DND-41 (cell line): ENCODE measurements at regions not wholly inside any gene's neighbourhood (a gene's known extent, or its start where the extent isn't known, plus 50 kb on each side); places are given as distances from the start of the nearest gene placed in this dataset.

ENCODE experiments used
- ATAC-seq: fragments of 200-7000 bp; cut with Tn5 transposase; 3 replicates; pipeline ENCODE4 v1.9.1; 2021; ENCODE audit warnings: low read depth; ENCODE audit not compliant: insufficient read depth
- DNase-seq: peaks from one replicate; pipeline ENCODE4 v3.0.0-alpha.2; 2020
- H2AFZ ChIP-seq: 2 replicates; pipeline ENCODE4 v1.6.0; 2012; ENCODE audit warnings: low read depth, low read length
- H3K27ac ChIP-seq: 2 replicates; pipeline ENCODE4 v1.5.1; 2012; ENCODE audit warnings: low read length, inconsistent platforms
- H3K27me3 ChIP-seq: fragments of 200-600 bp; sonication (generic); 2 replicates; pipeline ENCODE4 v1.6.0; 2012; ENCODE audit warnings: low read length, mild to moderate bottlenecking, inconsistent platforms; ENCODE audit not compliant: insufficient read depth, poor library complexity
- H3K36me3 ChIP-seq: 2 replicates; pipeline ENCODE4 v1.5.1; 2012; ENCODE audit warnings: low read length, inconsistent platforms; ENCODE audit not compliant: insufficient read depth
- H3K4me1 ChIP-seq: 2 replicates; pipeline ENCODE4 v1.5.1; 2012; ENCODE audit warnings: mild to moderate bottlenecking, low read length; ENCODE audit not compliant: insufficient read depth
- H3K4me2 ChIP-seq: 2 replicates; pipeline ENCODE4 v1.6.0; 2012; ENCODE audit warnings: mild to moderate bottlenecking, moderate library complexity, low read length, inconsistent platforms; ENCODE audit not compliant: insufficient read depth
- H3K4me3 ChIP-seq, 2 experiments: fragments of 200-600 bp in 1 of 2; shearing (Covaris generic) in 1 of 2; 2 replicates each; pipeline ENCODE4 v1.5.1; 2012 to 2016; ENCODE audit warnings: inconsistent platforms in 2 of 2, low read length in 2 of 2, mild to moderate bottlenecking in 2 of 2, low read depth in 1 of 2, moderate library complexity in 1 of 2
- H3K79me2 ChIP-seq: 2 replicates; pipeline ENCODE4 v1.6.0; 2012; ENCODE audit warnings: low read length, inconsistent platforms; ENCODE audit not compliant: insufficient read depth
- H3K9ac ChIP-seq: 2 replicates; pipeline ENCODE4 v1.6.0; 2012; ENCODE audit warnings: low read depth, mild to moderate bottlenecking, inconsistent platforms, low read length, moderate library complexity
- H3K9me3 ChIP-seq: 2 replicates; pipeline ENCODE4 v1.5.1; 2012; ENCODE audit warnings: low read length, moderate library complexity, mild to moderate bottlenecking, inconsistent platforms; ENCODE audit not compliant: insufficient read depth, severe bottlenecking
- H4K20me1 ChIP-seq: 2 replicates; pipeline ENCODE4 v1.6.0; 2012; ENCODE audit warnings: low read length; ENCODE audit not compliant: insufficient read depth
- EZH2 ChIP-seq: IDR thresholded peaks from 3 replicates; pipeline ENCODE4 v1.6.1; 2012; ENCODE audit warnings: borderline replicate concordance, low read depth, mild to moderate bottlenecking, moderate library complexity, low read length, inconsistent platforms; ENCODE audit not compliant: severe bottlenecking
- TF ChIP-seq, protein P1 (sequence below): IDR thresholded peaks from 2 replicates; pipeline ENCODE4 v1.5.1; 2012; ENCODE audit warnings: borderline replicate concordance, low read length, moderate library complexity, mild to moderate bottlenecking; ENCODE audit not compliant: poor library complexity, severe bottlenecking; ENCODE audit errors: extremely low read depth

DNA sequence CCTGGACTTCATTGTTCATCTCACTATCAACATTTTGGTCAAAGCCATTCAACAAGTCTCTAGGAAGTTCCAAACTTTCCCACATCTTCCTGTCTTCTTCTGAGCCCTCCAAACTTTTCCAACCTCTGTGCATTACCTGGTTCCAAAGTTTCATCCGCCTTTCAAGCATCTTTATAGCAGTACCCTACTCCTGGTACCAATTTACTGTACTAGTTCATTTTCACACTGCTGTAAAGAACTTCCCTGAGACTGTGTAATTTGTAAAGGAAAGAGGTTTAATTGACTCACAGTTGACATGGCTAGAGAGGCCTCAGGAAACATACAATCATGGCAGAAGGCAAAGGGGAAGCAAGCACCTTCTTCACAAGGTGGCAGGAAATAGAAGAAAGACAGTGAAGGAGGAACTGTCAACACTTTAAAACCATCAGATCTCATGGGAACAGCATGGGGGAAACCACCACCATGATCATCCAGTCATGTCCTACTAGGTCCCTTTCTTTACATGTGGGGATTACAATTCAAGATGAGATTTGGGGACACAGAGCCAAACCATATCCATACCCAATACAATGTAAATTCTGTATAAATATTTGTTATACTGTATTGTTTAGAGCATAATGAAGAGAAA, 109.7 kb downstream of the C12orf75 start:
- Histone ChIP-seq H3K9ac (no peak overlapping the region), H3K9me3 (peaks cover 2% of the 10 kb centered on the region), H3K27me3 (peaks cover 8% of the 10 kb centered on the region), H2AFZ (no peak overlapping the region), H4K20me1 (no peaks in the 10 kb centered on the region), H3K27ac (no peak overlapping the region), H3K4me3 (no peak overlapping the region), H3K79me2 (no peaks in the 10 kb centered on the region), H3K4me2 (no peak overlapping the region), H3K36me3 (no peaks in the 10 kb centered on the region), H3K4me1 (no peaks in the 10 kb centered on the region)
- no peak for TF ChIP-seq EZH2
- TF ChIP-seq, protein P1, sequence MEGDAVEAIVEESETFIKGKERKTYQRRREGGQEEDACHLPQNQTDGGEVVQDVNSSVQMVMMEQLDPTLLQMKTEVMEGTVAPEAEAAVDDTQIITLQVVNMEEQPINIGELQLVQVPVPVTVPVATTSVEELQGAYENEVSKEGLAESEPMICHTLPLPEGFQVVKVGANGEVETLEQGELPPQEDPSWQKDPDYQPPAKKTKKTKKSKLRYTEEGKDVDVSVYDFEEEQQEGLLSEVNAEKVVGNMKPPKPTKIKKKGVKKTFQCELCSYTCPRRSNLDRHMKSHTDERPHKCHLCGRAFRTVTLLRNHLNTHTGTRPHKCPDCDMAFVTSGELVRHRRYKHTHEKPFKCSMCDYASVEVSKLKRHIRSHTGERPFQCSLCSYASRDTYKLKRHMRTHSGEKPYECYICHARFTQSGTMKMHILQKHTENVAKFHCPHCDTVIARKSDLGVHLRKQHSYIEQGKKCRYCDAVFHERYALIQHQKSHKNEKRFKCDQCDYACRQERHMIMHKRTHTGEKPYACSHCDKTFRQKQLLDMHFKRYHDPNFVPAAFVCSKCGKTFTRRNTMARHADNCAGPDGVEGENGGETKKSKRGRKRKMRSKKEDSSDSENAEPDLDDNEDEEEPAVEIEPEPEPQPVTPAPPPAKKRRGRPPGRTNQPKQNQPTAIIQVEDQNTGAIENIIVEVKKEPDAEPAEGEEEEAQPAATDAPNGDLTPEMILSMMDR, result no peak
- no peak for DNase-seq
- no peak for ATAC-seq

DNA sequence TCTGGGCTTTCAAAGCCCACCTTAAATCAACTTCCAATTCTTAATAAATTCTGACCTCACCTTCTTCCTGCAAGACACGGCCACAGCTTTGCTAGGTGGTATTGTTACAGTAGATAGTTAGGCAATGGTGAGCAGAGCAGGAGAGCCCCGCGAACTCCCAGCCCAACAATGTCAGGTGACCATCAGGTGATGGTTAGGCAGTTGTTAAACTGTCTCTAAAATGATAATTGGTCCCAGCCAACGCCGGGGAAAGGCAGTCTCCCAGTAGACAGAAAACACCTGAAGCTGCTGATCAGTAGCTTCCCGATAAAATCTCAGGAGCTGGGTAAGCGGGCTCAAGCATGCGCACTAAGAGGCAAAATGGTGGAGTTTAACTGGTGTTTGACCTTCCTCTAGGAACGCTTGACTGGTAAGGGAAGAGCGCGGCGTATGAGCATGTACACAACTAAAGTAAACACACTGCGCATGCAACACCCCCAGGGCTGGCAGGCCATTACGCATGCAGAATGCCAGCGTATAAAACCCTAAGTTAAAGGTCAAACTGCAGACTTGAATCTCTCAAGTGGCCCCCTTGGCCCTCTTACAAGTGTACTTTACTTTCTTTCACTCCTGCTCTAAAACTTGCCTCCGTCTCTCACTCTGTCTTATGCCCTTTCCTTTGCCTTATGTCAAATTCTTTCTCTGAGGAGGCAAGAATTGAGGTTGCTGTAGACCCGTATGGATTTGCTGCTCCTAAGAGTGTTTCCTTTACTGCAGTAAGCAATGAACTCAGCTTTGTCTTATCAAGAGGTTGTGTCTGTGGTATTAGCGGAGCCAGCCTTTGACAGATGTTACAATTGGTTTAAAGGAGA, 113.5 kb downstream of the C12orf75 start:
- H3K4me3 ChIP-seq, result no peak overlapping the region
- no peak overlapping the region for H2AFZ ChIP-seq
- H3K36me3 ChIP-seq, result no peaks in the 10 kb centered on the region
- no peak overlapping the region for H3K27ac ChIP-seq
- H3K9ac ChIP-seq, result no peak overlapping the region
- no peaks in the 10 kb centered on the region for H3K79me2 ChIP-seq
- TF ChIP-seq, protein P1, result no peak
- no peak for TF ChIP-seq EZH2
- no peak for DNase-seq
- no peak overlapping the region for H3K4me2 ChIP-seq
- H3K9me3 ChIP-seq, result no peaks in the 10 kb centered on the region
- no peaks in the 10 kb centered on the region for H3K4me1 ChIP-seq
- peaks cover 2% of the 10 kb centered on the region for H3K27me3 ChIP-seq
- no peak for ATAC-seq
- no peaks in the 10 kb centered on the region for H4K20me1 ChIP-seq

DNA sequence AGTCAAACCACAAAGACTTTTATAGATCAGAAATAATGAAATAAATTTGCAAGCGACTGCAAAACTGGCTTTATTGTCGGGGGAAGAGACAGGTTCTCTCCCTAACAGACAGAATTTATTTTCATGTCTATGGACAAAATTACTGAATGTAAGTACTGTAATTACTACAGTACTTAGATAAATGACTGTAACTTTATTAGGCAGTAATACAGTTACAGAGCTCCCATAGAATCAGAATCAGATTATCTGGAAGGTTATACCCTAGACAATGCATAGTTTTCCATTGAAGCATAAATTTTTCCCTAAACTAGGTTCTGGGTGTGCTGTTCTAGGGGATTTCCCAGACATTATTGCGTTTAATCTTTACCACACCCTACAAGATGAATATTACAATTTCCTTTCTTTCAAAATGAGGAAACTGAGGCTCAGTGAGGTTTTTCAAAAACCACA, 114.2 kb downstream of the C12orf75 start:
- TF ChIP-seq, protein P1, result no peak
- no peak for TF ChIP-seq EZH2
- Histone ChIP-seq H4K20me1 (no peaks in the 10 kb centered on the region), H3K27me3 (peaks cover 2% of the 10 kb centered on the region), H2AFZ (no peak overlapping the region), H3K4me2 (no peak overlapping the region), H3K4me1 (no peaks in the 10 kb centered on the region), H3K36me3 (no peaks in the 10 kb centered on the region), H3K9me3 (no peaks in the 10 kb centered on the region), H3K4me3 (no peak overlapping the region), H3K27ac (no peak overlapping the region), H3K79me2 (no peaks in the 10 kb centered on the region), H3K9ac (no peak overlapping the region)
- DNase-seq, result no peak
- no peak for ATAC-seq
